ENCODE measurements at regions not wholly inside any gene's neighbourhood (a gene's known extent, or its start where the extent isn't known, plus 50 kb on each side); places are given as distances from the start of the nearest gene placed in this dataset.
"Not testable (repeated sequence)": the region's sequence is repeated elsewhere in the genome, so short reads cannot be mapped to it uniquely, and the experiment has no call there.

- no peak for DNase-seq (ENCODE audit: low read depth)
Measured at GRCh38 chr6:144534180-144534579, 249.0 kb downstream of the UTRN start.

- no peak for DNase-seq (ENCODE audit: low read depth)
Measured at GRCh38 chr6:144535630-144536029, 250.5 kb downstream of the UTRN start.

DNA sequence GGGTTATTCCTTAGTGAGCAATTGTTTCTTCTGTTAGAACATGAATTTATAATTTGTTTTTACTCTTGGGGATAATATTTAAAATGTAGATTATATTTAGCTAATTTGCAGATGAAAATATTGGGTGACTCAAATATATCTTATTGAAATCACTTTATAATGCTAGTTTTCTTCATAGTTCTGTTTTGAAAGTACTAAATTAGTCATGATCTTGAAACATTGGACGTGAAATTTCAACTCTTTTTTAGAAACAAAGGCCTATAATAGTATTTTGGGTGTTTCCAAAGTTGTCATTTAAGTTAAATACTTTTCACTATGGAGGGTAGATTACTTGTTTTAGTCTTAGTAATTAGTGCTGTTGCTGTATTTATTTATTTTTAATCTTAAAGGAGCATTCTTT, 250.9 kb downstream of the UTRN start:
- no peak for DNase-seq (ENCODE audit: low read depth)

GRCh38 chr6:144543006-144543871, 258.1 kb downstream of the UTRN start:
- DNase-seq (ENCODE audit: low read depth), result no peak

GRCh38 chr6:144544266-144544830, 259.2 kb downstream of the UTRN start:
- no peak for DNase-seq (ENCODE audit: low read depth)

- no peak for DNase-seq (ENCODE audit: low read depth)
Measured at GRCh38 chr6:144546807-144547206, 261.7 kb downstream of the UTRN start.

DNA sequence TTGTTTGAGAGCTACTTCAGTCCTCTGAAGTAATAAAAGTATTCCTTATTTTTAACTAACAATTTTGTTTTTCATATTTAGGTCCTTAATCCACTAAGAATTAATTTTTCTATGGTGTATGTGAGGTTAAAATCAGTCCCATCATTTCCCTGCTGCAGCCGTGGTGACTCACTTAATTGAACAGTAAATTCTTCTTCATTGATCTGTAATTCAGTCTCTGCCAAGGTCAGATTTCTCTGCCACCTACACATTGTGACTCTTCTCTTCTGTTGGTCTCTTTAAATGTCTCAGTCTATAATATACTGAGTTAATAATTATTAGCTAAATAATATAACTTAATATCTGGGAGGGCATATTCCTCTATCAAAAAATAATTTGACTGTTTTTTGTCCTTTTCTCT, 262.3 kb downstream of the UTRN start:
- no peak for DNase-seq (ENCODE audit: low read depth)

DNA sequence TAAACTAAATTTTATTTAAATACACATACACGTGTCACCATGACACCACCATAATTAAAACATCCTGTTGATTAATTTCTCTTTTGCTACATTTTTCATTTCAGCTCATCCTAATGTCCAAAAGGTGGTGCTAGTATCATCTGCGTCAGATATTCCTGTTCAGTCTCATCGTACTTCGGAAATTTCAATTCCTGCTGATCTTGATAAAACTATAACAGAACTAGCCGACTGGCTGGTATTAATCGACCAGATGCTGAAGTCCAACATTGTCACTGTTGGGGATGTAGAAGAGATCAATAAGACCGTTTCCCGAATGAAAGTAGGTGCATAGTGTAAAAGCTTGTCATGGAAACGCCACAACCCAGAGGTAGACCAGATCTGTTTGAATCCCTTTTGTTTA, 263.4 kb downstream of the UTRN start:
- no peak for DNase-seq (ENCODE audit: low read depth)

GRCh38 chr6:144549837-144550747, 265.0 kb downstream of the UTRN start:
- no peak for DNase-seq (ENCODE audit: low read depth)

DNA sequence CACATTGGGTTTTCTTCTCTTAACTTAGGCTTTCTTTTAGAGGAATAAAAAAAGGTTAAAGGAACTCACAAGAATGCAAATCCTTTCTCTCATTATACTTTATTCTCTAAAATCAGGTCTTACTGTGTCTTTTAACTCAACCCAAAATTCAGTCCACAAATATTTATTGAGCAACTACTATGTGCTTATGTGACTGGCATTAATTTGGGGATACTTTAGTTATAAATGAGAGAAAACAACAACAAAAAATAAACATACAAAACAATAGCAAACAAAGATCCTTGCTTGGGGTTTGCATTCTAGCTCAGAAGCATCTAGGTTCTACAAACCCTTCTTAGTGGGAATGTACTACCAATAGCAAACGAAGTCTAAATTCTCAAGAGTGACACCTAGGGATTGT, 266.2 kb downstream of the UTRN start:
- no peak for DNase-seq (ENCODE audit: low read depth)

- DNase-seq (ENCODE audit: low read depth), result no peak
Measured at GRCh38 chr6:144555066-144555465, 269.9 kb downstream of the UTRN start.

GRCh38 chr6:144559865-144560593, 274.9 kb downstream of the UTRN start:
- no peak for DNase-seq (ENCODE audit: low read depth)

- no peak for DNase-seq (ENCODE audit: low read depth)
Measured at GRCh38 chr6:144561455-144562043, 276.4 kb downstream of the UTRN start.

DNA sequence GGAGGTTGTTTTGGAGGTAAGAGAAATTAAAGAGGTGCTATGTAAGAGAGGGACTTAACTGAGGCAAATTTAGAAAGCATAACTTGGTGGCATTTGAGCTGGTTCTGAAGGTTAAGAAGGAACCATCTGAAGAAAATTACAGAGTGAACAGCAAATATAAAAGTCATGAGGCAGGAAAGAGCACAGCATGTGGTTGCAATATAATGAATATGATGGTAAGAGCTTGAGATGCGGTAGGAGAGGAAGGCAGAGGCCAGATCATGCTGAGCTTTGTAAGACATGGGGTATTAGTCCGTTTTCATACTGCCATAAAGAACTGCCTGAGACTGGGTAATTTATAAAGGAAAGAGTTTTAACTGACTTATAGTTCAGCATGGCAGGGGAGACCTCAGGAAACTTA, 279.1 kb downstream of the UTRN start:
- no peak for DNase-seq (ENCODE audit: low read depth)

DNA sequence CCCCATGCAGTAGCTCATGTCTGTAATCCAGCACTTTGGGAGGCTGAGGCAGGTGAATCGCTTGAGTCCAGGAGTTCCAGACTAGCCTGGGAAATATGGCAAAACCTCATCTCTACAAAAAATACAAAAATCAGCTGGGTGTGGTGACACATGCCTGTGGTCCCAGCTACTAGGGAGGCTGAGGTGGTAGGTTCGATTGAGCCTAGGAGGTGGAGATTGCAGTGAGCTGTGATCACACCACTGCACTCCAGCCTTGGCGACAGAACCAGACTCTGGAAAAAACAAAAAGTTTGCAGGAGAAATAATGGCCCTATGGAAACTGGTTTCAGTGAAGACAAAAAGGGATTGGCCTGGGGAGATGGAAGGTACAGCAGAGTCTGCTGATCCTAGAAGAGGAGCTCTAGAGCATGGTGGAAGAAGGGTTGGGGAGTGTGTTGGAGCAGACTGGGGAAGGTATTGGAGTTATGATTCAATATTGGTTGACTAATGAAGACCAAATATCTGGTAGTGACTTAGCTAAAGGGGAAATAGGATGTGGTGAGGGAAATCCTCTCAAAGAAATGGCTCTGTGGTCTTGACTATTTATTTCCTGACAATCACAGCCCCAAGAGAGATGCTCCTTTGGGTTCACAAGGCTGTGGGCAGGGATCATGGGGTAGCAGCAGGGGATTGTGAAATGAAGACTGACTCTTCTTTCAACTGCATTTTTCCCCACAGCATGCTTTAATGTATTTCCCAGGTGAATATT, 281.9 kb downstream of the UTRN start:
- DNase-seq (ENCODE audit: low read depth), result no peak

- no peak for DNase-seq (ENCODE audit: low read depth)
Measured at GRCh38 chr6:144568241-144568640, 283.1 kb downstream of the UTRN start.

GRCh38 chr6:144572541-144572940, 287.4 kb downstream of the UTRN start:
- not testable (repeated sequence) for DNase-seq (ENCODE audit: low read depth)

DNA sequence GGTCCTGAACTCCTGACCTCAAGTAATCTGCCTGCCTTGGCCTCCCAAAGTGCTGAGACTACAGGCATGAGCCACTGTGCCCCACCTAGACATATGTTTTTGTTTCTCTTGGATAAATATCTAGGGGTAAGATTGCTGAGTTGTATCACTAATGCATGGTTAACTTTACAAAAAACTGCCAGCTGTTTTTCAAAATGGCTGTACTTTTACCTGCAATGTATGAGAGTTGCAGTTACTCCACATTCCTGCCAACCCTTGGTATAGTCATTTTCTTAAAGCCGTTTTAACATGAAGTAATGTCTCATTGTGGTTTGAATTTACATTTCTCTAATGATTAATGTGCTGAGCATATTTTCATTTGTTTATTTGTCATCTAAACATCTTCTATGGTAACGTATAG, 289.7 kb downstream of the UTRN start:
- no peak for DNase-seq (ENCODE audit: low read depth)

DNA sequence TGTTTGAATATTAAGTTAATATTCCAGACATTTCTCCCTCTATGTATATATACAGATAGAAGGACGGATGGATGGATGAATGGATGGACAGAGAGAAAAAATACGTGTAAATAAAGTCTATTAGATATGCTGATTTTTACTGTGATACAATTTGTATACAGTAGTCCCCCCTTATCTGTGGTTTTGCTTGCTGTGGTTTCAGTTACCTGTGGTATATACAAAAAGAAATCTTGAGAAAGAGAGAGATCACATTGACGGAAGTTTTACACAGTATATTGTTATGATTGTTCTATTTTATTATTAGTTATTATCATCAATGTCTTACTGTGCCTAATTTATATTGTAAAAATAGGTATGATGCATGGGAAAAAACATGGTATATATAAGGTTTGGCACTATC, 290.2 kb downstream of the UTRN start:
- no peak for DNase-seq (ENCODE audit: low read depth)

- DNase-seq (ENCODE audit: low read depth), result no peak
Measured at GRCh38 chr6:144576871-144577270, 291.7 kb downstream of the UTRN start.

All from stimulated activated CD8-positive, alpha-beta memory T cell treated with anti-CD3 and anti-CD28 coated beads, Interleukin-12 subunit alpha, Interleukin-12 subunit beta, amount 100 ng/mL, for 4 hours (primary cell).